A549 (cell line): ENCODE measurements at regions not wholly inside any gene's neighbourhood (a gene's known extent, or its start where the extent isn't known, plus 50 kb on each side); places are given as distances from the start of the nearest gene placed in this dataset.

Experiments
- CTCF ChIP-seq: fragments of >200 bp; sonication (Bioruptor Twin); formaldehyde crosslinking; IDR thresholded peaks from 3 replicates; pipeline ENCODE4 v1.5.1; 2016
- E2F6 ChIP-seq: IDR thresholded peaks from 2 replicates; pipeline ENCODE4 v1.6.1; 2012; ENCODE audit warnings: low read depth, borderline replicate concordance
- EHMT2 ChIP-seq: fragments of 200-600 bp; sonication (generic); IDR thresholded peaks from 2 replicates; pipeline ENCODE4 v1.6.1; 2016; ENCODE audit warnings: antibody characterized with exemption, low read depth, mild to moderate bottlenecking, moderate library complexity
- ELK1 ChIP-seq: fragments of 150-350 bp; IDR thresholded peaks from 2 replicates; pipeline ENCODE4 v1.6.1; 2014; ENCODE audit warnings: low read depth, mild to moderate bottlenecking, low read length
- HOXA7 ChIP-seq: fragments of 250-450 bp; sonication (Bioruptor Pico); IDR thresholded peaks from 2 replicates; pipeline ENCODE4 v1.5.0; 2020; ENCODE audit warnings: mild to moderate bottlenecking, moderate library complexity
- JUNB ChIP-seq: fragments of >200 bp; sonication (Bioruptor Twin); formaldehyde crosslinking; IDR thresholded peaks from 2 replicates; pipeline ENCODE4 v1.6.1; 2016
- POLR2A ChIP-seq: IDR thresholded peaks from 2 replicates; pipeline ENCODE4 v1.6.1; 2012; ENCODE audit warnings: mild to moderate bottlenecking, low read length
- RCOR1 ChIP-seq: fragments of 150-350 bp; IDR thresholded peaks from 2 replicates; pipeline ENCODE4 v1.6.1; 2014; ENCODE audit warnings: antibody characterized with exemption, low read length, low read depth
- REST ChIP-seq: fragments of 200-600 bp; sonication (generic); IDR thresholded peaks from 2 replicates; pipeline ENCODE4 v1.6.1; 2016; ENCODE audit warnings: antibody characterized with exemption, mild to moderate bottlenecking, moderate library complexity
- SMC3 ChIP-seq: fragments of >200 bp; sonication (Bioruptor Twin); formaldehyde crosslinking; IDR thresholded peaks from 3 replicates; pipeline ENCODE4 v1.6.1; 2018; ENCODE audit warnings: inconsistent platforms
- SREBF2 ChIP-seq: fragments of 450-650 bp; IDR thresholded peaks from 2 replicates; pipeline ENCODE4 v1.6.1; 2014; ENCODE audit warnings: mild to moderate bottlenecking, moderate library complexity
- TP53 ChIP-seq: fragments of 250-450 bp; sonication (Bioruptor Pico); IDR thresholded peaks from 2 replicates; pipeline ENCODE4 v1.5.0; 2021; ENCODE audit warnings: mild to moderate bottlenecking, moderate library complexity
- USF2 ChIP-seq: fragments of 450-650 bp; IDR thresholded peaks from 2 replicates; pipeline ENCODE4 v1.6.1; 2014; ENCODE audit warnings: antibody characterized with exemption
- TF ChIP-seq, protein P1 (sequence below): IDR thresholded peaks from 2 replicates; pipeline ENCODE4 v1.6.1; 2012

GRCh38 chr1:96962751-96963211 lies 241.2 kb downstream of the PTBP2 start:
- no peak for TF ChIP-seq REST
- TF ChIP-seq CTCF = no peak
- TF ChIP-seq E2F6 = no peak
- TF ChIP-seq HOXA7 = no peak
- no peak for TF ChIP-seq RCOR1
- no peak for TF ChIP-seq ELK1
- no peak for TF ChIP-seq JUNB
- no peak for TF ChIP-seq USF2
- no peak for TF ChIP-seq SREBF2
- no peak for TF ChIP-seq EHMT2
- no peak for TF ChIP-seq SMC3
- TF ChIP-seq, protein P1, sequence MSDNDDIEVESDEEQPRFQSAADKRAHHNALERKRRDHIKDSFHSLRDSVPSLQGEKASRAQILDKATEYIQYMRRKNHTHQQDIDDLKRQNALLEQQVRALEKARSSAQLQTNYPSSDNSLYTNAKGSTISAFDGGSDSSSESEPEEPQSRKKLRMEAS = no peak
- TF ChIP-seq POLR2A = no peak
- TF ChIP-seq TP53 = no peak
